Gastrocnemius medialis (tissue), 4 donors: ENCODE measurements at regions not wholly inside any gene's neighbourhood (a gene's known extent, or its start where the extent isn't known, plus 50 kb on each side); places are given as distances from the start of the nearest gene placed in this dataset.

Source experiments
- CTCF ChIP-seq, 5 experiments: fragments of 450-650 bp in 3 of 5; fragments of 200-600 bp in 2 of 5; sonication (generic) in 2 of 5; IDR thresholded peaks in 4 of 5; conservative IDR thresholded peaks in 1 of 5; 1 replicate in 4 of 5; 2 replicates in 1 of 5; pipeline ENCODE4 v1.5.1; 2016 to 2019; ENCODE audit warnings: antibody characterized with exemption in 5 of 5, mild to moderate bottlenecking in 3 of 5, moderate library complexity in 3 of 5
- POLR2A ChIP-seq, 2 donors: fragments of 450-650 bp; IDR thresholded peaks; one replicate each; pipeline ENCODE4 v1.6.1; 2017; ENCODE audit warnings: antibody characterized with exemption in 2 of 2, mild to moderate bottlenecking in 2 of 2, moderate library complexity in 2 of 2

GRCh38 chr14:28412077-28412476 is 354.5 kb upstream of the FOXG1 start:
- TF ChIP-seq CTCF (IDR thresholded peaks at IDR 0.05 in 4 of 5, conservative IDR thresholded peaks at IDR 0.05 in 1 of 5) (no peak), POLR2A (IDR thresholded peaks at IDR 0.05) (no peak)
